Upper lobe of right lung (tissue), 1 donor: ENCODE measurements at regions not wholly inside any gene's neighbourhood (a gene's known extent, or its start where the extent isn't known, plus 50 kb on each side); places are given as distances from the start of the nearest gene placed in this dataset.
"Not testable (repeated sequence)": the region's sequence is repeated elsewhere in the genome, so short reads cannot be mapped to it uniquely, and the experiment has no call there.

Source experiments
- ATAC-seq: fragments of 200-7000 bp; cut with Tn5 transposase; one replicate; pipeline ENCODE4 v1.9.1; 2020; ENCODE audit warnings: mild to moderate bottlenecking, moderate library complexity
- DNase-seq: peaks from one replicate; pipeline ENCODE4 v3.0.0-alpha.2; 2020
- H3K27ac ChIP-seq: fragments of 200-600 bp; one replicate; pipeline ENCODE4 v1.8.0; 2022
- H3K27me3 ChIP-seq: fragments of 200-600 bp; one replicate; pipeline ENCODE4 v1.8.0; 2022; ENCODE audit warnings: mild to moderate bottlenecking
- H3K36me3 ChIP-seq: fragments of 200-600 bp; one replicate; pipeline ENCODE4 v1.8.0; 2022
- H3K4me1 ChIP-seq: fragments of 200-600 bp; one replicate; pipeline ENCODE4 v1.8.0; 2022
- H3K4me3 ChIP-seq: fragments of 200-600 bp; one replicate; pipeline ENCODE4 v1.8.0; 2022; ENCODE audit warnings: mild to moderate bottlenecking
- H3K9me3 ChIP-seq: fragments of 200-600 bp; one replicate; pipeline ENCODE4 v1.8.0; 2022
- intact Hi-C: fragments of 100-400 bp; cut with DNase I; formaldehyde crosslinking; loops from one replicate; pipeline ENCODE4 v1.11.0; 2022
- TF ChIP-seq, protein P1 (sequence below): fragments of 200-600 bp; IDR thresholded peaks from one replicate; pipeline ENCODE4 v1.8.0; 2022; ENCODE audit warnings: antibody characterized with exemption
- donor health status: DM: no; HTN: yes; CAD: no; lungs with severe emphysema.

DNA sequence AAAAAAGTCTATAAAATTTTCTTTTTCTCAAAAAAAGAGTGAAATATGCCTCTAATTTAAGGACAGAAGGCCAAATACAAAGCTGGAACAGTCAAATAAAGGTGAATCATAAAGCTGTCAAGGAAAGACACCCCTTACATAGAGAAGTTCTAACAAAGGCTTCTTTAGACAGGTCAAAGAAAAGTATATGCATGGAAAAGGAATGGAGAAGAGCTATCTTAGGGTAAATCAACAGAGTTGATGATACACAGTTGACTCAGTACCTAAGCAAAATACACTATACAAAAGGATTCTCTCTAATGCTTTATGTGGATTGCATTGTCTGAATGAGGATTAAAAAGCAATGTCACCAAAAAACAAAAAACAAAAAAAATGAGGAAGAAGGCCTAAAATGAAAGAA lies 214.8 kb downstream of the TXNL1 start:
- intact Hi-C loops, result no loop called here
- TF ChIP-seq, protein P1, sequence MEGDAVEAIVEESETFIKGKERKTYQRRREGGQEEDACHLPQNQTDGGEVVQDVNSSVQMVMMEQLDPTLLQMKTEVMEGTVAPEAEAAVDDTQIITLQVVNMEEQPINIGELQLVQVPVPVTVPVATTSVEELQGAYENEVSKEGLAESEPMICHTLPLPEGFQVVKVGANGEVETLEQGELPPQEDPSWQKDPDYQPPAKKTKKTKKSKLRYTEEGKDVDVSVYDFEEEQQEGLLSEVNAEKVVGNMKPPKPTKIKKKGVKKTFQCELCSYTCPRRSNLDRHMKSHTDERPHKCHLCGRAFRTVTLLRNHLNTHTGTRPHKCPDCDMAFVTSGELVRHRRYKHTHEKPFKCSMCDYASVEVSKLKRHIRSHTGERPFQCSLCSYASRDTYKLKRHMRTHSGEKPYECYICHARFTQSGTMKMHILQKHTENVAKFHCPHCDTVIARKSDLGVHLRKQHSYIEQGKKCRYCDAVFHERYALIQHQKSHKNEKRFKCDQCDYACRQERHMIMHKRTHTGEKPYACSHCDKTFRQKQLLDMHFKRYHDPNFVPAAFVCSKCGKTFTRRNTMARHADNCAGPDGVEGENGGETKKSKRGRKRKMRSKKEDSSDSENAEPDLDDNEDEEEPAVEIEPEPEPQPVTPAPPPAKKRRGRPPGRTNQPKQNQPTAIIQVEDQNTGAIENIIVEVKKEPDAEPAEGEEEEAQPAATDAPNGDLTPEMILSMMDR, result no peak
- H3K9me3 ChIP-seq, result no peaks in the 10 kb centered on the region
- H3K4me1 ChIP-seq, result no peaks in the 10 kb centered on the region
- H3K27ac ChIP-seq, result no peak overlapping the region
- H3K4me3 ChIP-seq, result no peak overlapping the region
- no peaks in the 10 kb centered on the region for H3K36me3 ChIP-seq
- DNase-seq, result no peak
- no peak for ATAC-seq
- H3K27me3 ChIP-seq, result no peaks in the 10 kb centered on the region

DNA sequence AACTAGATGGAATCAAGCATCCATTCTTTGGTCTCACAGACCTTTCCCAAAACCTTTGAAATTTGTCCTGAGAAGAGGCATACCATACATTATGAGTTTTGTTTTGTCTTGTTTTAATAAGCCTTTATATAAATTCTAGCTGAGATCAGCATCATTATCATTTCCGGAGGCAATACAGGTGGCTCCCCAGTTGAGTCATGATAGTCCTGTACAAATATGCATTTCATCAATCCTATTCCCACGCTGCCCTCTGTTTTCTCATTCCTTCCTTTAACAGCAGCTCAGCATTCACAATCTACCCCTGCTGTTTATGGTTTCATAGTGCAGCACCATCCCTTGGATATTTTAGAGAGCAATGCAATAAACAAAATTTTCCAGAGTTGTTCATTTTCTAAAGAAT lies 216.7 kb downstream of the TXNL1 start:
- DNase-seq (no peak), ATAC-seq (no peak)
- Histone ChIP-seq H3K27ac (no peak overlapping the region), H3K4me1 (no peaks in the 10 kb centered on the region), H3K36me3 (no peaks in the 10 kb centered on the region), H3K27me3 (no peaks in the 10 kb centered on the region), H3K4me3 (no peak overlapping the region), H3K9me3 (no peaks in the 10 kb centered on the region)
- intact Hi-C loops, result no loop called here
- TF ChIP-seq, protein P1, result no peak

DNA sequence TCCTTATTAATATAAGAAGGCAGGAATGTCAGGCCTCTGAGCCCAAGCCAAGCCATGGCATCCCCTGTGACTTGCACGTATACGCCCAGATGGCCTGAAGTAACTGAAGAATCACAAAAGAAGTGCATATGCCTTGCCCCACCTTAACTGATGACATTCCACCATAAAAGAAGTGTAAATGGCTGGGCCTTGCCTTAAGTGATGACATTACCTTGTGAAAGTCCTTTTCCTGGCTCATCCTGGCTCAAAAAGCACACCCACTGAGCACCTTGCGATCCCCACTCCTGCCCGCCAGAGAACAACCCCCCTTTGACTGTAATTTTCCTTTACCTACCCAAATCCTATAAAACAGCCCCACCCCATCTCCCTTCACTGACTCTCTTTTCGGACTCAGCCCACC lies 217.5 kb downstream of the TXNL1 start:
- intact Hi-C loops, H3K27me3 ChIP-seq: not testable (repeated sequence)

DNA sequence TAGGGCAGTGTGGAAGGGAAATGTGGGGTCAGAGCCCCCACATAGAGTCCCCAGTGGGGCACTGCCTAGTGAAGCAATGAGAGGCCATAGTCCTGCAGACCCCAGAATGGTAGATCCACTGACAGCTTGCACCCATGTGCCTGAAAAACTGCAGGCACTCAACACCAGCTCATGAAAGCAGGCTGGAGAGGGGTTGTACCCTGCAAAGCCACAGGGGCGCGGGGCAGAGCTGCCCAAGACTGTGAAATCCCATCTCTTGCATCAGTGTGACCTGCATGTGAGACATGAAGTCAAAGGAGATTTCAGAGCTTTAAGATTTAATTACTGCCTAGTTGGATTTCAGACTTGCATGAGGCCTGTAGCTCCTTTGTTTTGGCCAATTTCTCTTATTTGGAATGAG lies 224.0 kb downstream of the TXNL1 start:
- ATAC-seq (no peak), DNase-seq (no peak)
- TF ChIP-seq, protein P1, result no peak
- Histone ChIP-seq H3K9me3 (no peaks in the 10 kb centered on the region), H3K36me3 (no peaks in the 10 kb centered on the region), H3K4me3 (no peak overlapping the region), H3K27ac (no peak overlapping the region), H3K27me3 (no peaks in the 10 kb centered on the region), H3K4me1 (no peaks in the 10 kb centered on the region)
- intact Hi-C loops, result no loop called here

More for the DNA sequence above, 217.5 kb downstream of the TXNL1 start:
- H3K27ac ChIP-seq, H3K36me3 ChIP-seq, ATAC-seq, H3K4me1 ChIP-seq, DNase-seq, H3K9me3 ChIP-seq, H3K4me3 ChIP-seq: not testable (repeated sequence)

DNA sequence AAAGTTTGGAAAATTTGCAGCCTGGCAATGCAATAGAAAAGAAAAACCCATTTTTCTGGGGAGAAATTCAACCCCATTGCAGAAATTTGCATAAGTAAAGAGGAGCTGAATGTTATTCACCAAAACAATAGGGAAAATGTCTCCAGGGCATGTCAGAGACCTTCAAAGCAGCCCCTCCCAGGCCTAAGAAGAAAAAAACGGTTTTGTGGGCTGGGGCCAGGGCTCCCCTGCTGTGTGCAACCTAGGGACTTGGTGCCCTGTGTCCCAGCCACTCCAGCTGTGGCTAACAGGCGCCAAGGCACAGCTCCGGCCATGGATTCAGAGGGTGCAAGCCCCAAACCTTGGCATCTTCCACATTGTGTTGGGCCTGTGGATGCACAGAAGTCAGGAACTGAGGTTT lies 224.5 kb downstream of the TXNL1 start:
- Histone ChIP-seq H3K27ac (no peak overlapping the region), H3K4me3 (no peak overlapping the region), H3K27me3 (no peaks in the 10 kb centered on the region), H3K4me1 (no peaks in the 10 kb centered on the region), H3K9me3 (no peaks in the 10 kb centered on the region), H3K36me3 (no peaks in the 10 kb centered on the region)
- ATAC-seq (no peak), DNase-seq (no peak)
- intact Hi-C loops, result no loop called here
- TF ChIP-seq, protein P1, result no peak

DNA sequence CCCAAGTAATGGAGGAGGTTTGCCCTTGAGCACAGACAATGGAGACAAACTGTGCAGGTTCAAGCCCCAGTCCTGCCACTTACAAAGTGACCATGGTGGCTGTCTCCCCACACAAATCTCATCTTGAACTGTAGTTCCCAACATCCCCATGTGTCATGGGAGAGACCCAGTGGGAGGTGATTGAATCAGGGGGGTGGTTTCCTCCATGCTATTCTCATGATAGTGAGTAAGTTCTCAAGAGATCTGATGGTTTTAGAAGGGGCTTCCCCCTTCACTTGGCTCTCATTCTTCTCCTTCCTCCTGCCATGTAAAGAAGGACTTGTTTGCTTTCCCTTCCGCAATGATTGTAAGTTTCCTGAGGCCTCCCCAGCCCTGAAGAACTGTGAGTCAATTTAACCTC lies 225.4 kb downstream of the TXNL1 start:
- H3K36me3 ChIP-seq, result no peaks in the 10 kb centered on the region
- ATAC-seq, result no peak
- no peak for DNase-seq
- TF ChIP-seq, protein P1, result no peak
- no peaks in the 10 kb centered on the region for H3K4me1 ChIP-seq
- intact Hi-C loops, result no loop called here
- H3K4me3 ChIP-seq, result no peak overlapping the region
- no peak overlapping the region for H3K27ac ChIP-seq
- H3K27me3 ChIP-seq, result no peaks in the 10 kb centered on the region
- no peaks in the 10 kb centered on the region for H3K9me3 ChIP-seq
